HCT116 (cell line): ENCODE measurements at regions not wholly inside any gene's neighbourhood (a gene's known extent, or its start where the extent isn't known, plus 50 kb on each side); places are given as distances from the start of the nearest gene placed in this dataset.

Experiments used
- ATAC-seq: fragments of 200-7000 bp; cut with Tn5 transposase; 2 replicates; pipeline ENCODE4 v1.9.1; 2020; ENCODE audit warnings: mild to moderate bottlenecking, moderate library complexity
- BruUV-seq: library from RNA; stranded (reverse); fragments of 400-500 nt; replicated peaks from 2 replicates; lab custom pipeline; 2021; lab: Mats Ljungman, UMichigan
- CTCF ChIA-PET: fragments of 300-600 bp; sonication (Branson Sonifier 250); formaldehyde crosslinking; loops from one replicate; lab custom pipeline; 2021; ENCODE audit warnings: antibody characterized with exemption; lab: Charles Lee
- POLR2A ChIA-PET: fragments of 300-600, 350-600 bp; sonication (Branson Sonifier 250); formaldehyde crosslinking; loops from one replicate; lab custom pipeline; 2021; ENCODE audit warnings: antibody characterized with exemption; lab: Charles Lee
- RAD21 ChIA-PET, 2 experiments: fragments of 300-600 bp; sonication (Branson Sonifier 250); formaldehyde crosslinking; loops; one replicate each; lab custom pipeline; 2023; ENCODE audit warnings: low total read pairs in 2 of 2; ENCODE audit not compliant: uncharacterized antibody in 2 of 2, unreplicated experiment in 2 of 2, low non-redundant PET in 1 of 2; lab: Charles Lee
- DNase-seq: peaks from one replicate; pipeline ENCODE4 v3.0.0-alpha.2; 2010; ENCODE audit warnings: low read depth, low spot score
- H2AFZ ChIP-seq: fragments of 200-600 bp; shearing (Covaris generic), sonication (generic); 2 replicates; pipeline ENCODE4 v1.6.1; 2017; ENCODE audit warnings: low read depth, mixed run types, mixed read lengths, antibody characterized with exemption, low read length; ENCODE audit not compliant: poor library complexity, severe bottlenecking
- H3K27ac ChIP-seq: 2 replicates; pipeline ENCODE4 v1.5.1; 2012; ENCODE audit warnings: low read depth, low read length
- H3K27me3 ChIP-seq: fragments of 200-600 bp; sonication (generic); 2 replicates; pipeline ENCODE4 v1.6.1; 2016; ENCODE audit warnings: mixed run types, low read length, mixed read lengths; ENCODE audit not compliant: insufficient read depth
- H3K36me3 ChIP-seq, 2 experiments: fragments of 200-500 bp in 1 of 2; fragments of 200-600 bp in 1 of 2; sonication (Bioruptor generic) in 1 of 2; sonication (generic) in 1 of 2; 2 replicates each; pipeline versions ENCODE4 v1.5.1 to v1.6.1; 2014 to 2016; ENCODE audit warnings: low read length in 2 of 2, inconsistent platforms in 1 of 2, mixed read lengths in 1 of 2, mixed run types in 1 of 2; ENCODE audit not compliant: insufficient read depth in 2 of 2, control insufficient read depth in 1 of 2
- H3K4me1 ChIP-seq, 2 experiments: fragments of 200-600 bp in 1 of 2; sonication (generic) in 1 of 2; 2 replicates each; pipeline versions ENCODE4 v1.5.1 to v1.6.1; 2012 to 2017; ENCODE audit warnings: low read length in 2 of 2, inconsistent platforms in 1 of 2, mild to moderate bottlenecking in 1 of 2, mixed read lengths in 1 of 2, mixed run types in 1 of 2, moderate library complexity in 1 of 2; ENCODE audit not compliant: insufficient read depth in 2 of 2, control insufficient read depth in 1 of 2
- H3K4me2 ChIP-seq: fragments of 200-600 bp; sonication (generic); 2 replicates; pipeline ENCODE4 v1.6.1; 2017; ENCODE audit warnings: mixed run types, low read length, mixed read lengths
- H3K4me3 ChIP-seq, 2 experiments: fragments of 200-600 bp in 1 of 2; sonication (generic) in 1 of 2; replicated peaks in 1 of 2; 2 replicates each; pipeline ENCODE4 v1.5.1; 2011 to 2016; ENCODE audit warnings: low read length in 2 of 2, control low read depth in 1 of 2, low read depth in 1 of 2, mild to moderate bottlenecking in 1 of 2, mixed read lengths in 1 of 2, mixed run types in 1 of 2
- H3K79me2 ChIP-seq: fragments of 200-600 bp; sonication (generic); 2 replicates; pipeline ENCODE4 v1.6.1; 2017; ENCODE audit warnings: mild to moderate bottlenecking, mixed run types, low read length, moderate library complexity, mixed read lengths; ENCODE audit not compliant: insufficient read depth
- H3K9ac ChIP-seq: fragments of 200-600 bp; sonication (generic); 2 replicates; pipeline ENCODE4 v1.6.1; 2016; ENCODE audit warnings: low read length, mixed read lengths
- H3K9me2 ChIP-seq: fragments of 200-600 bp; sonication (generic), shearing (Covaris generic); 2 replicates; pipeline ENCODE4 v1.6.1; 2017; ENCODE audit warnings: mixed run types, mild to moderate bottlenecking, moderate library complexity; ENCODE audit not compliant: insufficient read depth
- H3K9me3 ChIP-seq, 2 experiments: fragments of 200-500 bp in 1 of 2; fragments of 200-600 bp in 1 of 2; sonication (Bioruptor generic) in 1 of 2; sonication (generic) in 1 of 2; 2 replicates each; pipeline ENCODE4 v1.6.1; 2014 to 2017; ENCODE audit warnings: low read length in 2 of 2, mixed read lengths in 2 of 2, inconsistent platforms in 1 of 2, low read depth in 1 of 2, mild to moderate bottlenecking in 1 of 2, mixed run types in 1 of 2, moderate library complexity in 1 of 2; ENCODE audit not compliant: control insufficient read depth in 1 of 2, insufficient read depth in 1 of 2
- H4K20me1 ChIP-seq: fragments of 200-600 bp; sonication (generic), shearing (Covaris generic); 2 replicates; pipeline ENCODE4 v1.6.1; 2017; ENCODE audit warnings: mixed run types, mild to moderate bottlenecking, moderate library complexity; ENCODE audit not compliant: insufficient read depth
- CBX3 ChIP-seq: IDR thresholded peaks from 2 replicates; pipeline ENCODE4 v1.6.1; 2012; ENCODE audit warnings: low read depth
- ELF1 ChIP-seq: IDR thresholded peaks from 2 replicates; pipeline ENCODE4 v1.6.1; 2012; ENCODE audit warnings: low read depth, borderline replicate concordance
- EZH2 ChIP-seq: fragments of 200-600 bp; sonication (generic); IDR thresholded peaks from 2 replicates; pipeline ENCODE4 v1.6.1; 2017; ENCODE audit warnings: antibody characterized with exemption, mixed run types
- EZH2phosphoT487 ChIP-seq: fragments of 200-600 bp; IDR thresholded peaks from 2 replicates; pipeline ENCODE4 v1.6.1; 2018; ENCODE audit warnings: antibody characterized with exemption, borderline replicate concordance
- POLR2A ChIP-seq: IDR thresholded peaks from 2 replicates; pipeline ENCODE4 v1.7.0; 2011; ENCODE audit warnings: borderline replicate concordance; ENCODE audit not compliant: insufficient read depth, insufficient read length; ENCODE audit errors: extremely low read depth
- POLR2AphosphoS5 ChIP-seq: IDR thresholded peaks from 2 replicates; pipeline ENCODE4 v1.6.1; 2011; ENCODE audit warnings: mild to moderate bottlenecking, low read depth, low read length, moderate library complexity
- SP1 ChIP-seq: IDR thresholded peaks from 2 replicates; pipeline ENCODE4 v1.6.1; 2012; ENCODE audit warnings: low read depth
- SRF ChIP-seq: IDR thresholded peaks from 2 replicates; pipeline ENCODE4 v1.6.1; 2012; ENCODE audit warnings: low read depth
- TCF7L2 ChIP-seq: IDR thresholded peaks from 2 replicates; pipeline ENCODE4 v1.7.0; 2011; ENCODE audit warnings: borderline replicate concordance, inconsistent platforms; ENCODE audit not compliant: insufficient read depth, insufficient read length; ENCODE audit errors: extremely low read depth
- ZNF274 ChIP-seq: fragments of 200-500 bp; sonication (Bioruptor generic); IDR thresholded peaks from 2 replicates; pipeline ENCODE4 v1.6.1; 2014; ENCODE audit warnings: mild to moderate bottlenecking, low read depth, low read length, inconsistent platforms
- intact Hi-C: fragments of 100-400 bp; cut with micrococcal nuclease; formaldehyde crosslinking; loops from 2 replicates; pipeline ENCODE4 v1.10.0; 2022
- TF ChIP-seq, protein P1 (sequence below): IDR thresholded peaks from 2 replicates; pipeline ENCODE4 v1.6.1; 2012; ENCODE audit warnings: low read depth
- TF ChIP-seq, protein P2 (sequence below): IDR thresholded peaks from 2 replicates; pipeline ENCODE4 v1.6.1; 2012
- TF ChIP-seq, protein P3 (sequence below): IDR thresholded peaks from 2 replicates; pipeline ENCODE4 v1.6.1; 2012
- TF ChIP-seq, protein P4 (sequence below): IDR thresholded peaks from 2 replicates; pipeline ENCODE4 v1.6.1; 2011; ENCODE audit warnings: mild to moderate bottlenecking, low read length, moderate library complexity; ENCODE audit not compliant: insufficient replicate concordance; ENCODE audit errors: extremely low read depth

DNA sequence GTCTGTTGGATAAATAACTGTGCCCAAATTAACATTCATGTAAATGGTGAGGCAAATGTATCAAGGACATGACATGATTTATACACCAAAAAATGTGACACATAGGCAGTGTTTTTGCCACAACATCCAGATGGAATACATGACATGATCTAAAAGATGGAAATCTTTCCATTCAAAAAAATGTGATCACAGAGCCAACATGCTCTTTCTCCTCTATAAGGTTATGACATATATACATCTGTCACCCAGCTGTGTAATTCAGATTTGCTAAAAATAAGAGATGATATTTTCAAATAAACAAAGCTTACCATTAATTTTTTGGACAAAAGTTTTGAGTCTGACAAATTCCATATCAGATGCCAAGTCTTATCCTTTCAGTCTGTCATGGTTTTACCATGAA is 95.5 kb upstream of the COL3A1 start:
- no TSS peak for BruUV-seq
- Histone ChIP-seq H3K4me3 (no peak overlapping the region), H3K4me2 (no peak overlapping the region), H3K9me2 (no peaks in the 10 kb centered on the region), H3K27me3 (no peaks in the 10 kb centered on the region), H3K9me3 (no peaks in the 10 kb centered on the region), H4K20me1 (no peaks in the 10 kb centered on the region), H3K79me2 (no peaks in the 10 kb centered on the region), H3K36me3 (no peaks in the 10 kb centered on the region), H2AFZ (no peak overlapping the region), H3K27ac (no peak overlapping the region), H3K9ac (no peak overlapping the region), H3K4me1 (no peaks in the 10 kb centered on the region)
- intact Hi-C loops: no loop called here
- TF ChIP-seq ZNF274 (no peak), ELF1 (no peak), SP1 (no peak), EZH2 (no peak), POLR2AphosphoS5 (no peak), TCF7L2 (no peak), SRF (no peak), CBX3 (no peak), EZH2phosphoT487 (no peak), POLR2A (no peak)
- TF ChIP-seq, protein P1, sequence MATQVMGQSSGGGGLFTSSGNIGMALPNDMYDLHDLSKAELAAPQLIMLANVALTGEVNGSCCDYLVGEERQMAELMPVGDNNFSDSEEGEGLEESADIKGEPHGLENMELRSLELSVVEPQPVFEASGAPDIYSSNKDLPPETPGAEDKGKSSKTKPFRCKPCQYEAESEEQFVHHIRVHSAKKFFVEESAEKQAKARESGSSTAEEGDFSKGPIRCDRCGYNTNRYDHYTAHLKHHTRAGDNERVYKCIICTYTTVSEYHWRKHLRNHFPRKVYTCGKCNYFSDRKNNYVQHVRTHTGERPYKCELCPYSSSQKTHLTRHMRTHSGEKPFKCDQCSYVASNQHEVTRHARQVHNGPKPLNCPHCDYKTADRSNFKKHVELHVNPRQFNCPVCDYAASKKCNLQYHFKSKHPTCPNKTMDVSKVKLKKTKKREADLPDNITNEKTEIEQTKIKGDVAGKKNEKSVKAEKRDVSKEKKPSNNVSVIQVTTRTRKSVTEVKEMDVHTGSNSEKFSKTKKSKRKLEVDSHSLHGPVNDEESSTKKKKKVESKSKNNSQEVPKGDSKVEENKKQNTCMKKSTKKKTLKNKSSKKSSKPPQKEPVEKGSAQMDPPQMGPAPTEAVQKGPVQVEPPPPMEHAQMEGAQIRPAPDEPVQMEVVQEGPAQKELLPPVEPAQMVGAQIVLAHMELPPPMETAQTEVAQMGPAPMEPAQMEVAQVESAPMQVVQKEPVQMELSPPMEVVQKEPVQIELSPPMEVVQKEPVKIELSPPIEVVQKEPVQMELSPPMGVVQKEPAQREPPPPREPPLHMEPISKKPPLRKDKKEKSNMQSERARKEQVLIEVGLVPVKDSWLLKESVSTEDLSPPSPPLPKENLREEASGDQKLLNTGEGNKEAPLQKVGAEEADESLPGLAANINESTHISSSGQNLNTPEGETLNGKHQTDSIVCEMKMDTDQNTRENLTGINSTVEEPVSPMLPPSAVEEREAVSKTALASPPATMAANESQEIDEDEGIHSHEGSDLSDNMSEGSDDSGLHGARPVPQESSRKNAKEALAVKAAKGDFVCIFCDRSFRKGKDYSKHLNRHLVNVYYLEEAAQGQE: no peak
- TF ChIP-seq, protein P2, sequence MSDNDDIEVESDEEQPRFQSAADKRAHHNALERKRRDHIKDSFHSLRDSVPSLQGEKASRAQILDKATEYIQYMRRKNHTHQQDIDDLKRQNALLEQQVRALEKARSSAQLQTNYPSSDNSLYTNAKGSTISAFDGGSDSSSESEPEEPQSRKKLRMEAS: no peak
- TF ChIP-seq, protein P3, sequence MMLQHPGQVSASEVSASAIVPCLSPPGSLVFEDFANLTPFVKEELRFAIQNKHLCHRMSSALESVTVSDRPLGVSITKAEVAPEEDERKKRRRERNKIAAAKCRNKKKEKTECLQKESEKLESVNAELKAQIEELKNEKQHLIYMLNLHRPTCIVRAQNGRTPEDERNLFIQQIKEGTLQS: no peak
- TF ChIP-seq, protein P4, sequence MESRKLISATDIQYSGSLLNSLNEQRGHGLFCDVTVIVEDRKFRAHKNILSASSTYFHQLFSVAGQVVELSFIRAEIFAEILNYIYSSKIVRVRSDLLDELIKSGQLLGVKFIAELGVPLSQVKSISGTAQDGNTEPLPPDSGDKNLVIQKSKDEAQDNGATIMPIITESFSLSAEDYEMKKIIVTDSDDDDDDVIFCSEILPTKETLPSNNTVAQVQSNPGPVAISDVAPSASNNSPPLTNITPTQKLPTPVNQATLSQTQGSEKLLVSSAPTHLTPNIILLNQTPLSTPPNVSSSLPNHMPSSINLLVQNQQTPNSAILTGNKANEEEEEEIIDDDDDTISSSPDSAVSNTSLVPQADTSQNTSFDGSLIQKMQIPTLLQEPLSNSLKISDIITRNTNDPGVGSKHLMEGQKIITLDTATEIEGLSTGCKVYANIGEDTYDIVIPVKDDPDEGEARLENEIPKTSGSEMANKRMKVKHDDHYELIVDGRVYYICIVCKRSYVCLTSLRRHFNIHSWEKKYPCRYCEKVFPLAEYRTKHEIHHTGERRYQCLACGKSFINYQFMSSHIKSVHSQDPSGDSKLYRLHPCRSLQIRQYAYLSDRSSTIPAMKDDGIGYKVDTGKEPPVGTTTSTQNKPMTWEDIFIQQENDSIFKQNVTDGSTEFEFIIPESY: no peak
- CTCF ChIA-PET: no interaction called here
- RAD21 ChIA-PET: no interaction called here
- ATAC-seq: no peak
- DNase-seq: no peak
- POLR2A ChIA-PET: no interaction called here
